ENCODE measurements at regions not wholly inside any gene's neighbourhood (a gene's known extent, or its start where the extent isn't known, plus 50 kb on each side); places are given as distances from the start of the nearest gene placed in this dataset.

DNA sequence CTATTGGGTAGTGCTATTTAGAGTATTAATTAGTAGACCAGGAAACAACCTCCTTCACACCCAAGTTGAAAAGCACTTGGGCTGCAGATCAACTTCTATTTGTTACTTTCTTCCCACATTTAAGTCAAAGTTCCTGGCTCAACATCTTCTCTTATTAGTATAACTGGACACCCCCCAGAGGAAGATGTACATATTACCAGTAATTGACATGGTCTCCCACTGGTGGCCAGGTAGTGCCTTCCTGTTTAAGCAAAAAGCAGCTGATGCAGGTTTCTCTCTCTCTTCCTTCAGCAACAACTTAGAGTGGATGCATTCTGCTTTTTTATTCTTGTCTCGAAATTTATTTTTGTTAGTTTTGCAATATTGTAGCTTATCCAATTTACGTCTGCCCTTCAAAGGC is 438.1 kb downstream of the GBA3 start:
- Histone ChIP-seq H3K27ac (ENCODE audit: low read depth in 1 of 2, low read length in 2 of 2) (no peak overlapping the region), H3K9me3 (ENCODE audit: control insufficient read depth in 1 of 2, insufficient read depth in 1 of 2, low read length in 2 of 2) (no peaks in the 10 kb centered on the region), H3K4me1 (ENCODE audit: insufficient read depth, low read length) (no peaks in the 10 kb centered on the region), H3K36me3 (ENCODE audit: insufficient read depth, low read length) (no peaks in the 10 kb centered on the region), H3K27me3 (ENCODE audit: control insufficient read depth in 1 of 2, insufficient read depth in 2 of 2, low read length in 2 of 2) (no peaks in the 10 kb centered on the region), H3K4me3 (ENCODE audit: low read length) (no peak overlapping the region)
- Mint-ChIP-seq H3K4me3 (no peak overlapping the region), H3K9me3 (no peaks in the 10 kb centered on the region), H3K27me3 (no peaks in the 10 kb centered on the region), H3K27ac (no peak overlapping the region), H3K4me1 (ENCODE audit: low read depth) (no peaks in the 10 kb centered on the region), H3K36me3 (ENCODE audit: low read depth) (no peaks in the 10 kb centered on the region)
- intact Hi-C loops (cut with DNase I, micrococcal nuclease) = no loop called here
- ChIA-PET POLR2A (no interaction called here), CTCF (no interaction called here)
- DNase-seq (no peak), ATAC-seq (ENCODE audit: poor library complexity) (no peak)
- TF ChIP-seq CTCF (IDR thresholded peaks at IDR 0.05) = no peak

DNA sequence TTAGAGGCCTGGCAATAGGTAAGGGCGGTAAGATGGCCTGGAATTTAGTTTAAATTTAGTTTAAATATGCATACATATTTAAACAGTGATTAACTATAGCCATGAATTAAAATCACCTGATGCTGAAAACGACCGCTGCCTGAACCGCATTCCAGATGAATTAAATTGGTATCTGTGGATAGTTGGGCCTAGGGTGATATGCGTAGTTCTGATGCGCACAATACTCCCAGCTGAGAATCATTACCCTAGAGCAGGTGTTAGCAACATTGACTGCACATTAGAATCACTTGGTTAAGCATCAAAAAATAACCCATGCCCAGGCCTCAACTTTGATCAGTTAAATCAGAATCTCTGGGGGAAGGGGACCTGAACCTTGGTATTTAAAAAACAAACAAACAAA is 432.4 kb downstream of the GBA3 start:
- POLR2A ChIA-PET = no interaction called here
- intact Hi-C loops (cut with DNase I, micrococcal nuclease) = no loop called here
- Mint-ChIP-seq H3K27me3 (no peaks in the 10 kb centered on the region), H3K36me3 (ENCODE audit: low read depth) (no peaks in the 10 kb centered on the region), H3K27ac (no peak overlapping the region), H3K4me3 (no peak overlapping the region), H3K4me1 (ENCODE audit: low read depth) (no peaks in the 10 kb centered on the region), H3K9me3 (no peaks in the 10 kb centered on the region)
- TF ChIP-seq CTCF (IDR thresholded peaks at IDR 0.05) = no peak
- DNase-seq (no peak), ATAC-seq (ENCODE audit: poor library complexity) (no peak)
- CTCF ChIA-PET = no interaction called here
- Histone ChIP-seq H3K27ac (ENCODE audit: low read depth in 1 of 2, low read length in 2 of 2) (no peak overlapping the region), H3K27me3 (ENCODE audit: control insufficient read depth in 1 of 2, insufficient read depth in 2 of 2, low read length in 2 of 2) (no peaks in the 10 kb centered on the region), H3K36me3 (ENCODE audit: insufficient read depth, low read length) (no peaks in the 10 kb centered on the region), H3K9me3 (ENCODE audit: control insufficient read depth in 1 of 2, insufficient read depth in 1 of 2, low read length in 2 of 2) (no peaks in the 10 kb centered on the region), H3K4me1 (ENCODE audit: insufficient read depth, low read length) (no peaks in the 10 kb centered on the region), H3K4me3 (ENCODE audit: low read length) (no peak overlapping the region)

- ChIA-PET POLR2A (no interaction called here), CTCF (no interaction called here)
- Histone ChIP-seq H3K36me3 (ENCODE audit: insufficient read depth, low read length) (no peaks in the 10 kb centered on the region), H3K4me1 (ENCODE audit: insufficient read depth, low read length) (no peaks in the 10 kb centered on the region), H3K27me3 (ENCODE audit: control insufficient read depth in 1 of 2, insufficient read depth in 2 of 2, low read length in 2 of 2) (no peaks in the 10 kb centered on the region), H3K9me3 (ENCODE audit: control insufficient read depth in 1 of 2, insufficient read depth in 1 of 2, low read length in 2 of 2) (no peaks in the 10 kb centered on the region), H3K4me3 (ENCODE audit: low read length) (no peak overlapping the region), H3K27ac (ENCODE audit: low read depth in 1 of 2, low read length in 2 of 2) (no peak overlapping the region)
- Mint-ChIP-seq H3K4me1 (ENCODE audit: low read depth) (no peaks in the 10 kb centered on the region), H3K4me3 (no peak overlapping the region), H3K27ac (no peak overlapping the region), H3K36me3 (ENCODE audit: low read depth) (no peaks in the 10 kb centered on the region), H3K9me3 (no peaks in the 10 kb centered on the region), H3K27me3 (no peaks in the 10 kb centered on the region)
- intact Hi-C loops (cut with DNase I, micrococcal nuclease) = no loop called here
- no peak for TF ChIP-seq CTCF (IDR thresholded peaks at IDR 0.05)
- no peak for DNase-seq
- no peak for ATAC-seq (ENCODE audit: poor library complexity)
These were observed 430.1 kb downstream of the GBA3 start for GRCh38 chr4:23122666-23123400.

All from CD4-positive, alpha-beta T cell (primary cell).